Naive B cell (primary cell): ENCODE measurements at regions not wholly inside any gene's neighbourhood (a gene's known extent, or its start where the extent isn't known, plus 50 kb on each side); places are given as distances from the start of the nearest gene placed in this dataset.

Source experiments
- ATAC-seq, 2 donors: fragments of 150-1000 bp; cut with Tn5 transposase; 2 replicates each; pipeline ENCODE4 v1.10.0; 2021; ENCODE audit warnings: low read depth in 2 of 2, mild to moderate bottlenecking in 2 of 2, moderate library complexity in 2 of 2
- DNase-seq: peaks from one replicate; pipeline ENCODE4 v3.0.0; 2022
- H3K27ac Mint-ChIP-seq, 6 donors: one replicate each; pipeline ENCODE4 v1.8.0; 2020 to 2022; ENCODE audit warnings: mild to moderate bottlenecking in 6 of 6, mixed read lengths in 6 of 6, moderate library complexity in 5 of 6, inconsistent platforms in 2 of 6
- H3K27me3 Mint-ChIP-seq, 3 donors: one replicate each; pipeline ENCODE4 v1.8.0; 2021 to 2022; ENCODE audit warnings: mixed read lengths in 3 of 3, mild to moderate bottlenecking in 1 of 3
- H3K36me3 Mint-ChIP-seq, 2 donors: one replicate each; pipeline ENCODE4 v1.8.0; 2020 to 2022; ENCODE audit warnings: mixed read lengths in 2 of 2, inconsistent platforms in 1 of 2, mild to moderate bottlenecking in 1 of 2
- H3K4me1 Mint-ChIP-seq, 3 donors: one replicate each; pipeline ENCODE4 v1.8.0; 2020 to 2022; ENCODE audit warnings: mixed read lengths in 3 of 3, inconsistent platforms in 1 of 3, mild to moderate bottlenecking in 1 of 3, moderate library complexity in 1 of 3
- H3K4me3 Mint-ChIP-seq, 8 donors: one replicate each; pipeline ENCODE4 v1.8.0; 2020 to 2022; ENCODE audit warnings: mild to moderate bottlenecking in 8 of 8, mixed read lengths in 8 of 8, moderate library complexity in 8 of 8, inconsistent platforms in 2 of 8
- H3K9me3 Mint-ChIP-seq, 7 donors: one replicate each; pipeline ENCODE4 v1.8.0; 2020 to 2022; ENCODE audit warnings: mixed read lengths in 7 of 7, mild to moderate bottlenecking in 5 of 7, inconsistent platforms in 2 of 7, moderate library complexity in 1 of 7

DNA sequence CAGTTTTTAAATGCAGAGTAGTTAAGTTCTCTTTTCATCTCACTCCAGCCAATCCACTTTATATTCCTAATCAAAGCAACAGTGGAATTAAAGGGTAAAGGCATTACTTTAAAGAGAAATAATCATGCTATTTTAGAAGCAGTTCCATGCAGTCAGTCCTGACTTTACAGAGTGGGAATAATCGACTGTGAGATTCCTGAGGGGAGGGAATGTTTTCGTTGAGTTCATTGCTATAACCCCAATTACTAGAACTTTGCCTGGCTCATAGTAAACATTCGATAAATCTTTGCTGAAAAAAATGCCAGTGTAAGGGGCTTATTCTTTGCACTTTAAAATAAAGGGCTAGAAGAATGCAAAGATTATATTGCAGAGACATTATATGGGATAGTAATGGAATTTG is 127.2 kb upstream of the ASTN2 start:
- peaks cover 0 to 10% (median 7%) of the 10 kb centered on the region in 3 donors for H3K27me3 Mint-ChIP-seq
- no peaks in the 10 kb centered on the region for H3K36me3 Mint-ChIP-seq
- DNase-seq: no peak
- H3K27ac Mint-ChIP-seq: no peak overlapping the region
- no peaks in the 10 kb centered on the region for H3K4me1 Mint-ChIP-seq
- H3K4me3 Mint-ChIP-seq: no peak overlapping the region
- ATAC-seq: no peak
- peaks cover 0 to 3% (median 0%) of the 10 kb centered on the region in 7 donors for H3K9me3 Mint-ChIP-seq

DNA sequence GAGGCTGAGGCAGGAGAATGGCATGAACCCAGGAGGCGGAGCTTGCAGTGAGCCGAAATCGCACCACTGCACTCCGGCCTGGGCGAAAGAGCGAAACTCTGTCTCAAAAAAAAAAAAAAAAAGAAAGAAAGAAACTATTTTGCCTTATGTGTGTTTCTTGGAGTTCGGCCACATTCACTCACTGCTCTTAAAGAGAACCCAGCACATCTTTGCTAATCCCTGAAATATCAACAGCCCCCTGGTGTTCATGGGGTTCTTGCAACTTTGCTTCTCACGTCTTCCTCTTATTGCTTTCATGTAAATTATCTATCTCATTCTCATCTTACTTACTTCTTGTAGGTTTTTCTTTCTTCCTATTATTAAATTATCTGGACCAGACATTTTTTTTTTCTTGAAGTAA is 126.3 kb upstream of the ASTN2 start:
- no peak overlapping the region for H3K27ac Mint-ChIP-seq
- peaks cover 0 to 10% (median 1%) of the 10 kb centered on the region in 3 donors for H3K27me3 Mint-ChIP-seq
- H3K4me1 Mint-ChIP-seq: no peaks in the 10 kb centered on the region
- no peaks in the 10 kb centered on the region for H3K36me3 Mint-ChIP-seq
- peaks cover 0 to 3% (median 0%) of the 10 kb centered on the region in 7 donors for H3K9me3 Mint-ChIP-seq
- DNase-seq: no peak
- H3K4me3 Mint-ChIP-seq: no peak overlapping the region
- ATAC-seq: no peak

DNA sequence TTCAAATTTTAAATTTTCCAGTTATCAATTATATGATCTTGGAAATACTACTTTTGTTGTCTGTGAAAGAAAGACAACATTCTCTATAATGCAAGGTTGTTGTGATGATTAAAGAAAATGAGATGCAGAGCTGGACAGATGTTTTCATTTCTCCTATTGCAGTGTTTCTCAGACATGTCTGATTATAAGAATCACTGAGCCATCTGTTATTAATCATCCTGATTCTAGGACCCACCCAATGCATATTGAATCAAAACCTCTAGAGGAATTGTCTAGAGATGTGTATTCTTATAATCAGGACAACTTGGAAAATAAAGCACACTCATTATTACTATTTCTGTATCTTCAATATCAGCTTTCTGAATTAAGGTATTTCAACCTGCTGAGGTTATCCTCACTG is 121.1 kb upstream of the ASTN2 start:
- H3K4me3 Mint-ChIP-seq: no peak overlapping the region
- peaks cover 0 to 6% (median 0%) of the 10 kb centered on the region in 3 donors for H3K27me3 Mint-ChIP-seq
- H3K9me3 Mint-ChIP-seq: peaks cover 0 to 5% (median 0%) of the 10 kb centered on the region in 7 donors

DNA sequence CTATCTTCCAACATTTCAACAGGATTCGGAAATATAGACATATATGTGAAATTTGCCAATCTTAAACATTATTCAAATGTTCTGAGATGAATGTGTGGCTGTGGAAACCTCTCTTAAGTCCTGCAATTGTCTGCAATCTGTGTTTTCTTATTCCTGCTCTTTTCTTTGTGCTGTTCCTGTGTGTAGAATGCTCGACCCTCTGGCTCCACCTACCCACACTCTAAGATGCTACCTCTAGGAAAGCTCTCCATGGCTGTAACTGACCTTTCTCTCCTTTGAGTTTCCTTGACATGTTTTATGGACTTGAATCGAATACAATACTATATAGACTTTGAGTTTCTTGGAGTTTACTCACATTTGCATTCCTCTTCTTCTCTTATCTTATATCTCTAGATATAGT is 120.6 kb upstream of the ASTN2 start:
- ATAC-seq (no peak), DNase-seq (no peak)
- Mint-ChIP-seq H3K9me3 (peaks cover 0 to 5% (median 0%) of the 10 kb centered on the region in 7 donors), H3K27me3 (peaks cover 0 to 6% (median 0%) of the 10 kb centered on the region in 3 donors), H3K27ac (no peak overlapping the region), H3K36me3 (no peaks in the 10 kb centered on the region), H3K4me3 (no peak overlapping the region), H3K4me1 (no peaks in the 10 kb centered on the region)

More for the DNA sequence above, 121.1 kb upstream of the ASTN2 start:
- no peaks in the 10 kb centered on the region for H3K4me1 Mint-ChIP-seq
- DNase-seq (no peak), ATAC-seq (no peak)
- H3K36me3 Mint-ChIP-seq: no peaks in the 10 kb centered on the region
- H3K27ac Mint-ChIP-seq: no peak overlapping the region

DNA sequence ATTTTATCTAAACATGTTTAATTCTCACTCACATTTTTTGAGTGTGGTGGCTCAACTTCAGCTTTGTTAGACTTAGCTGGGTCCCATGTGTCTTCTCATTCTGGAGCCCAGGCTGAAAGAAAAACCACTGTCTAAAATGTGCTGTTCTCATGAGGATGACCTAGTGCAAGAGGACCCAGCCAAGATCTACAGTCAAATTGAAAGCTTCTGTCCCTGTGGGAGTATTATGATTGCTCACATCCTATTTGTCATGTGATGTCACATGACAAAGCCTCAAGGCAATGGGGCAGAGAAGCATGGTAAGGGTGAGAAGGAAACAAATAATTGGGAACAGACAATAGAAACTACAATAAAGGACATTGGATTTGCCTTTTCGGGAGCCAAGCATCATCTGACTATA is 113.4 kb upstream of the ASTN2 start:
- Mint-ChIP-seq H3K27ac (no peak overlapping the region), H3K27me3 (no peaks in the 10 kb centered on the region), H3K4me3 (no peak overlapping the region), H3K36me3 (no peaks in the 10 kb centered on the region), H3K9me3 (peaks cover 0 to 19% (median 2%) of the 10 kb centered on the region in 7 donors), H3K4me1 (no peaks in the 10 kb centered on the region)
- no peak for DNase-seq
- ATAC-seq: no peak

DNA sequence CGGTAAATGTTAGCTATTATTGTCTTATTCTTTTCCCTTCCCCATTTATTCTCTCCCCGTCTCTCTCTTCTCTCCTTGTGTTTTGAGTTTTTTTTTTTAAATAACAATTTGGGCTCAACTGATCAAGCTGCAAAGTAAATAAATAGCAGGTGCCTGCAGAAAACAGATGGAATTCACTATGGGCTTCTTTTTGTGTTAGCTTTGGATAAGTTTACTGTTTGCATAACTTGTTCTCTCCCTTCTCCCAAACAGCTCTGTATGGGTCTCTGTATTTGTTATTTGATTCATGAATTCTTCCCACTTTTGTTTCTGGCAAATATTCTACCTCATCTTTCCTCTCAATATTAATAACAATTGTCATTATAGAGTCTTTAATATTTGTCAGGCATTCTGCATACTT is 111.8 kb upstream of the ASTN2 start:
- H3K27ac Mint-ChIP-seq: peak overlapping the region in 2 of 6 donors; percentile 5 to 17
- DNase-seq (no peak), ATAC-seq (no peak)
- H3K9me3 Mint-ChIP-seq: peaks cover 0 to 14% (median 2%) of the 10 kb centered on the region in 7 donors
- H3K36me3 Mint-ChIP-seq: no peaks in the 10 kb centered on the region
- no peaks in the 10 kb centered on the region for H3K27me3 Mint-ChIP-seq
- H3K4me3 Mint-ChIP-seq: no peak overlapping the region
- H3K4me1 Mint-ChIP-seq: no peaks in the 10 kb centered on the region

DNA sequence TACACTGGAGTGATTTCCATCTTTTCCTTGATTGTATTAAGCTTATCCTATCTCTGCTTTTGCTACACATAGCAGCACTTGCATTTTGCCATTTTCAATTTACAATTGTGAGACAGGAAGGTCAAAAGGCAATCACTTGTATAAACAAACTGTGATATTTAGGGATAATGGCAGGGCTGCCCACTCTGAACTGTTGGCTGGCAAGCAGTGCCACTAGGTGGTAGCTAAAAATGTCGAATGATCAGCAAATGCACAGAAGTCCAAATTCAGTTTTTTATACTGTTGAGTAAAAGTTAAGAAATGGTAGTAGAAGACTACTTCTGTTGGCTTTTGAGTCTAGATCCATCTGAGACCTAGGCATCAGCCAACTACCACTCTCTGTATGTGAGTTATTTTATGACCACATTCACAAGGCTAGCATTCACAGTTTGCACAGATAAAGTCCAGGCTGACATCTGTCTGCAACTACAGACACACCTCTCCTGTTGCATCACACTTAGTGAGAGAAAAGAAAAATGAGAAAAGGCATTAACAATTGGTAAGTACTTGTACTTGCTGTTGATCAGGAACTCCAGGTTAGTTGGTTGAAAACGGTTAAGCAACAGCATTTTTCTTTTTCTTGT is 108.8 kb upstream of the ASTN2 start:
- Mint-ChIP-seq H3K27ac (no peak overlapping the region), H3K27me3 (peaks cover 0 to 6% (median 6%) of the 10 kb centered on the region in 3 donors), H3K36me3 (no peaks in the 10 kb centered on the region), H3K4me3 (no peak overlapping the region), H3K9me3 (peaks cover 0 to 19% (median 6%) of the 10 kb centered on the region in 7 donors), H3K4me1 (no peaks in the 10 kb centered on the region)
- ATAC-seq (no peak), DNase-seq (no peak)

DNA sequence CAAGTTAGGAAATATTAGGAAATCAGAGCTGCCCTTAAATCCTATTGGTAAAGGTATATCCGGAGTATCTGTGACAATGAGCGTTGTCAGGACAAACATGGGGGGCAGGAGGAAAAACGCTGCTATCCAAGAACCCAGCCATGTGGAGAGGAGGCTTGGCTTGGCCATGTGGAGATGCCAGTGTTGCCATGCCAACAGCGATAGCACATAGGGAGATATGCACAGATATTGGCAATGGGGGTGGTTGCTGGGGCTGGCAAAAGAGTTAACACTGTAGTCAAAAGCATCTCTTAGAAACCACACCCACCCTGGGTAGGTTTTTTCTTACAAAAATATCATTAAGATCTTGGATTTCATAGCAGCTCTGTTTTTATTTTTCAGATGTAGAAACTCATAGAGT is 106.4 kb upstream of the ASTN2 start:
- no peaks in the 10 kb centered on the region for H3K36me3 Mint-ChIP-seq
- H3K27ac Mint-ChIP-seq: no peak overlapping the region
- DNase-seq (no peak), ATAC-seq (no peak)
- peak overlapping the region in 1 of 8 donors; percentile 31 for H3K4me3 Mint-ChIP-seq
- peaks cover 0 to 6% (median 6%) of the 10 kb centered on the region in 3 donors for H3K27me3 Mint-ChIP-seq
- peaks cover 0 to 19% (median 8%) of the 10 kb centered on the region in 7 donors for H3K9me3 Mint-ChIP-seq
- H3K4me1 Mint-ChIP-seq: no peaks in the 10 kb centered on the region

DNA sequence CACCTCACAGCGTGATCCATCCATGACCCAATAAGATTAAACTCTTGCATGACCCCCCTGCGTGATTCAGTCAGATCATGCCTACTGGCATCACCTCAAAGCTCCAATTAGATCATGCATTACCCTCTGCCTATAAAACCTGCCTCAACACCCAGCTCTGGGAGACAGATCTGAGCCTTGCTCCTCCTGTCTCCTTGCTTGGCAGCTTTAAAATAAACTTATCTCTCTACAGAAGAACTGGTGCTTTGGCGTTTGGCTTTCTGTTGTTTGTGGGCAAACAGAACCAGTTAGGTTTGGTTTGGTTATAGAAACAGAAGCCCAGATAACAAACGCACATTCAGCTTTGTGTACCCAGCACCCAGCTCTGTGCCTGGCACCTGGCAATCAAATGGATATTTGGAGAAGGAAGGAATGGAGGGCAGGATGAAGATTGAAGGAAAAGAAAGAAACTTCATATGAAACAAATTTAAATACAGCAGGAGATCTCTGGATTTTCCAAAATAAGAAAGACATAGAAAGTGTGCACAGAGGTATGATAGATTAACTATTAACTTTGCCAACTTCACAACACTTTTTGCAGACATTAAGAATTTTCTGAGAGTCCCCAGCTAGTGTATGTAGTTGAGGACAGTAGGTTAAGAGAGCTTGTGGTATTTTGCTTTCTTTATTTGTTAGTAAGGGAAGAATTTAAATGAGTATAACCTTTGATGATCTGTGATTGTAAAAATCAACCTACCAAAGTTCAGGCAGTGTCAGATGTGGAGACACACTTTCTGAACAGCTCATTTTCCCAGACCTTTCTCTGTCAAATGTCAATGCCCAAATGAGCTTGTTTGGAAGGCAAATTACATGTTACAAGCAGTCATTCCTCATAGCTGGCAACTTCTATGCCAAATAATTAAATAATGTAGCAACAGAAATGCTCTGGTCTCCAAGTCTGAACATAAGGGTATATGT is 102.1 kb upstream of the ASTN2 start:
- ATAC-seq (no peak), DNase-seq (no peak)
- Mint-ChIP-seq H3K4me3 (no peak overlapping the region), H3K9me3 (peaks cover 2 to 10% (median 4%) of the 10 kb centered on the region in 7 donors), H3K4me1 (no peaks in the 10 kb centered on the region), H3K27ac (no peak overlapping the region), H3K27me3 (peaks cover 4 to 16% (median 6%) of the 10 kb centered on the region in 3 donors), H3K36me3 (no peaks in the 10 kb centered on the region)

DNA sequence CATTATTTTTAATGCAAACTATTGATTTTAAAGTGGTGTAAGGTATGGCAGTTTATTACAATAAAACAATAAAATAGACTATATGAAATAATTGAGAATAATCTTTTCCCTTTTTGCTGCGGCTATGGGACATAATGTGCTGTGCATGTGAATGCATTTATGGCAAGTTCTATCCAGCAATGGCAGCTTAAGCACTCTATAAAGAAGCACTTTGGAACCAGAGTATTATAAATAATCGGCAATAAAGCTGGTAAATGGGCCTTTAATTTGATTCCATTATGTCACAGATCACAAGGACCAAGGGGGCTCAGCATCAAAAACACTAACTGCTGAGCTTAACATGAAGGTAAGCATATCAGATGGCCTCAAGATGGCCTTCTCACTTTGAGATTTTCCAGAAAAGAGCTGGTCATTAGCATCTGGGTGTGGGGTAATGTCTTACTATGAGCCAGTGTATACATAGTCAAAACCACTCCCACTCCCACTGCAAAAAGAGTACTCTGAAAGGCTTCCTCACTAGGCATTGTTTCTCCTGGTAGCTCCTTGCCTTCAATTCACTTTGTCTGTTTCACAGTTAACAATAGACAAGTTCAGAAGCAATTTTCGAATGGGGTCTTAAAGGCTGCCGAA is 97.1 kb upstream of the ASTN2 start:
- no peak for DNase-seq
- Mint-ChIP-seq H3K27me3 (peaks cover 4 to 11% (median 4%) of the 10 kb centered on the region in 3 donors), H3K4me1 (no peaks in the 10 kb centered on the region), H3K36me3 (no peaks in the 10 kb centered on the region), H3K9me3 (peaks cover 0 to 3% (median 2%) of the 10 kb centered on the region in 7 donors), H3K27ac (no peak overlapping the region), H3K4me3 (no peak overlapping the region)
- no peak for ATAC-seq

DNA sequence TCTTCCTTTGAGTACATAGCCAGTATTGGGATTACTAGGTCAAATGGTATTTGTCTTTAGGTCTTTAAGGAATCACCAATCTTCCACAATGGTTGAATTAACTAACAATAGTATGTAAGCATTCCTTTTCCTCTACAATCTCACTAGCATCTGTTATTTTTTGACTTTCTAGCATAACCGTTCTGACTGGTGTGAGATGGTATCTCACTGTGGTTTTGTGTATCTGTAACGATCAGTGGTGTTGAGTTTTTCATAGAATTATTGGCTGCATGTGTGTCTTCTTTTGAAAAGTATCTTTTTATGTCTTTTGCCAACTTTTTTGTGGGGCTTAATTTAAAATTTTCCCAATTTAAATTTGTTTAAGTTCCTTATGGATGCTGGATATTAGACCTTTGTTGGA is 81.5 kb upstream of the ASTN2 start:
- peaks cover 0 to 8% of the 10 kb centered on the region in 2 donors for H3K36me3 Mint-ChIP-seq
- H3K27me3 Mint-ChIP-seq: peaks cover 0 to 4% (median 0%) of the 10 kb centered on the region in 3 donors
- peaks cover 3 to 23% (median 12%) of the 10 kb centered on the region in 7 donors for H3K9me3 Mint-ChIP-seq
- DNase-seq (no peak), ATAC-seq (no peak)
- no peak overlapping the region for H3K4me3 Mint-ChIP-seq
- H3K27ac Mint-ChIP-seq: no peak overlapping the region
- no peaks in the 10 kb centered on the region for H3K4me1 Mint-ChIP-seq

DNA sequence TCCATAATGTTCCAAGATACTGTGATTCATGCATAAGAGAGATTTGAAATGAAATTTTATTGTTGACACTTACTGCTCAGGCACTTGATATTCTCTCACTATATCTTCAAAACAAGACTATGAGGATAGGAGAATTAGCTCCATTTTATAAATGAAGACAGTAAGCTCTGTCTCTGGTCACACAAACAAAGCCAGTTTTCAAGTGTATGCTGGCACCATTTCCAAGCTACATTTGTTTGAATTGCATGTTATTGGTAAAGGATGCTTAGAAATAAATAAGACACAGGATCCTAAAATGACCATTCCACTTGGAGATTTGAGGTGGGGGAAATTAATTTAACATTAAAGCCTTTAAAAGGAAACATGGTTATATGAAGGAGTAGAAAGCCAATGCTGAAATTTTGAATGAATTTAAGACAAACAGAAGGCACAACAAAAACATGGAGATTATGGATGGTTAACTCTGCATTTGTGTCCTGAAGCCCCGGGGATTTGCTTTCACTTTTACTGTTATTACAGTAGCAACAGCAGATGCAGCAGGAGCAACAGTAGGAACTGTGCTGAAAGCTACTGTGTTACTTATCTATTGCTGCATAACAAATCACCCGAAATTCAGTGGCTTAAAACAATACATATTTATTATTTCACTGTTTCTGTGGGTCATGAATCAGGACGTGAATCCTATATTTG is 79.7 kb upstream of the ASTN2 start:
- Mint-ChIP-seq H3K4me3 (no peak overlapping the region), H3K9me3 (peaks cover 3 to 23% (median 10%) of the 10 kb centered on the region in 7 donors), H3K27me3 (peaks cover 0 to 9% (median 3%) of the 10 kb centered on the region in 3 donors), H3K36me3 (peaks cover 0 to 8% of the 10 kb centered on the region in 2 donors), H3K27ac (no peak overlapping the region), H3K4me1 (no peaks in the 10 kb centered on the region)
- ATAC-seq: no peak
- no peak for DNase-seq

DNA sequence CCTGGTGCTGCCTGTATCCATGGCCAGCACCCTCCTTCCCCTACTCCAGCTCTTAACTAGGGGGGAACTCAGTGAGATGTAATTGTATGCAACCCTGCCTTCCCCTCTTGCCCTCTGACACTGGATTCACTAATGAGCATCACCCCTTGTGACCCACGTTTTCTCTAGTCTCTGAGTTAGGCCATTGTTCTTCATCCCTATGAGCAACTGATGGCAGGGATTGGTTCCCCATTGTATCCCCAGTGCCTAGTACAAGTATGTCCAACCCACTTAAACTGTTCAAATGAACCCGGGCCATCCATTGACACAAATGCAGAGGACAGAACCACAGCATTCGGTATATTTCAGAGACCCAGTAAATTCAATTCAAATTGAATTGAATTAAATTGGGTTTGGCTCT is 77.6 kb upstream of the ASTN2 start:
- no peak overlapping the region for H3K4me3 Mint-ChIP-seq
- no peak for ATAC-seq
- peak overlapping the region in 1 of 6 donors; percentile 75 for H3K27ac Mint-ChIP-seq
- peaks cover 1 to 12% (median 9%) of the 10 kb centered on the region in 7 donors for H3K9me3 Mint-ChIP-seq
- H3K27me3 Mint-ChIP-seq: peaks cover 0 to 10% (median 9%) of the 10 kb centered on the region in 3 donors
- peaks cover 0 to 6% of the 10 kb centered on the region in 2 donors for H3K36me3 Mint-ChIP-seq
- no peaks in the 10 kb centered on the region for H3K4me1 Mint-ChIP-seq
- no peak for DNase-seq
